Astrocyte (in vitro differentiated cells and primary cell): ENCODE measurements at regions not wholly inside any gene's neighbourhood (a gene's known extent, or its start where the extent isn't known, plus 50 kb on each side); places are given as distances from the start of the nearest gene placed in this dataset.
A peak's percentile ranks its signal among the peaks of the same experiment; 100 is the strongest.

Source experiments
- DNase-seq: peaks from one replicate; pipeline ENCODE4 v3.0.0-alpha.2; 2010; ENCODE audit warnings: low read depth
- FAIRE-seq: peaks from 2 replicates; lab custom pipeline; 2011; peaks lifted over from hg19 to GRCh38; lab: Jason Lieb, UNC
- H2AFZ ChIP-seq: 2 replicates; pipeline ENCODE4 v1.6.0; 2012; ENCODE audit warnings: low read depth, low read length, inconsistent platforms
- H3K27ac ChIP-seq: 2 replicates; pipeline ENCODE4 v1.5.1; 2011; ENCODE audit warnings: low read depth, low read length, inconsistent platforms
- H3K27me3 ChIP-seq: 2 replicates; pipeline ENCODE4 v1.6.0; 2011; ENCODE audit warnings: low read length, inconsistent platforms; ENCODE audit not compliant: insufficient read depth
- H3K36me3 ChIP-seq: 2 replicates; pipeline ENCODE4 v1.5.1; 2011; ENCODE audit warnings: low read length, inconsistent platforms; ENCODE audit not compliant: insufficient read depth
- H3K4me1 ChIP-seq: 2 replicates; pipeline ENCODE4 v1.5.1; 2011; ENCODE audit warnings: low read length, inconsistent platforms; ENCODE audit not compliant: insufficient read depth
- H3K4me2 ChIP-seq: 2 replicates; pipeline ENCODE4 v1.6.0; 2012; ENCODE audit warnings: low read length, inconsistent platforms
- H3K4me3 ChIP-seq: 2 replicates; pipeline ENCODE4 v1.5.1; 2011; ENCODE audit warnings: low read depth, mild to moderate bottlenecking, low read length, inconsistent platforms; ENCODE audit not compliant: insufficient read depth
- H3K79me2 ChIP-seq: 2 replicates; pipeline ENCODE4 v1.6.0; 2012; ENCODE audit warnings: mild to moderate bottlenecking, low read length, inconsistent platforms; ENCODE audit not compliant: insufficient read depth
- H3K9ac ChIP-seq: 2 replicates; pipeline ENCODE4 v1.6.0; 2012; ENCODE audit warnings: mild to moderate bottlenecking, low read length, inconsistent platforms
- H3K9me3 ChIP-seq: 2 replicates; pipeline ENCODE4 v1.5.1; 2012; ENCODE audit warnings: low read depth, mild to moderate bottlenecking, low read length, inconsistent platforms; ENCODE audit not compliant: insufficient read depth
- H4K20me1 ChIP-seq: 2 replicates; pipeline ENCODE4 v1.6.0; 2012; ENCODE audit warnings: low read length, inconsistent platforms; ENCODE audit not compliant: insufficient read depth
- H3K27ac Mint-ChIP-seq: one replicate; pipeline ENCODE4 v1.8.0; 2021; ENCODE audit warnings: mild to moderate bottlenecking, mixed read lengths; ENCODE audit not compliant: unreplicated experiment
- H3K27me3 Mint-ChIP-seq: one replicate; pipeline ENCODE4 v1.8.0; 2021; ENCODE audit warnings: low read depth, mixed read lengths; ENCODE audit not compliant: unreplicated experiment
- H3K36me3 Mint-ChIP-seq: one replicate; pipeline ENCODE4 v1.8.0; 2021; ENCODE audit warnings: low read depth, mixed read lengths; ENCODE audit not compliant: unreplicated experiment
- H3K4me1 Mint-ChIP-seq: one replicate; pipeline ENCODE4 v1.8.0; 2021; ENCODE audit warnings: low read depth, mixed read lengths; ENCODE audit not compliant: unreplicated experiment
- H3K4me3 Mint-ChIP-seq: one replicate; pipeline ENCODE4 v1.8.0; 2021; ENCODE audit warnings: mild to moderate bottlenecking, moderate library complexity, mixed read lengths; ENCODE audit not compliant: unreplicated experiment
- H3K9me3 Mint-ChIP-seq: one replicate; pipeline ENCODE4 v1.8.0; 2021; ENCODE audit warnings: mild to moderate bottlenecking, mixed read lengths; ENCODE audit not compliant: unreplicated experiment
- CTCF ChIP-seq: IDR thresholded peaks from 2 replicates; pipeline ENCODE4 v1.5.1; 2011; ENCODE audit warnings: low read depth, mild to moderate bottlenecking, inconsistent platforms, low read length, moderate library complexity; ENCODE audit not compliant: insufficient read depth
- EZH2 ChIP-seq: IDR thresholded peaks from 2 replicates; pipeline ENCODE4 v1.6.1; 2012; ENCODE audit warnings: mild to moderate bottlenecking, low read length, inconsistent platforms; ENCODE audit not compliant: insufficient read depth

GRCh38 chr12:88945051-88945732 lies 364.9 kb upstream of the KITLG start:
- Mint-ChIP-seq H3K9me3 (peaks cover 9% of the 10 kb centered on the region), H3K27ac (no peak overlapping the region), H3K4me1 (peaks cover 14% of the 10 kb centered on the region), H3K36me3 (no peaks in the 10 kb centered on the region), H3K4me3 (no peak overlapping the region), H3K27me3 (no peaks in the 10 kb centered on the region)
- no peaks in the 10 kb centered on the region for H3K9me3 ChIP-seq
- no peaks in the 10 kb centered on the region for H3K36me3 ChIP-seq
- no peaks in the 10 kb centered on the region for H3K27me3 ChIP-seq
- H2AFZ ChIP-seq = no peak overlapping the region
- no peak overlapping the region for H3K27ac ChIP-seq
- H3K4me1 ChIP-seq = peaks cover 5% of the 10 kb centered on the region
- H3K4me3 ChIP-seq = no peak overlapping the region
- H4K20me1 ChIP-seq = no peaks in the 10 kb centered on the region
- FAIRE-seq (no peak), DNase-seq (peak; percentile 56)
- no peak overlapping the region for H3K4me2 ChIP-seq
- H3K79me2 ChIP-seq = no peaks in the 10 kb centered on the region
- no peak overlapping the region for H3K9ac ChIP-seq
- no peak for TF ChIP-seq CTCF
- no peak for TF ChIP-seq EZH2

GRCh38 chr12:88944397-88944796 lies 364.1 kb upstream of the KITLG start:
- no peak overlapping the region for H3K27ac ChIP-seq
- FAIRE-seq (peak; percentile 34), DNase-seq (peak; percentile 66)
- no peaks in the 10 kb centered on the region for H3K79me2 ChIP-seq
- no peak overlapping the region for H3K9ac ChIP-seq
- no peak overlapping the region for H2AFZ ChIP-seq
- H3K27me3 ChIP-seq = no peaks in the 10 kb centered on the region
- H3K9me3 Mint-ChIP-seq = peaks cover 8% of the 10 kb centered on the region
- H3K36me3 ChIP-seq = no peaks in the 10 kb centered on the region
- TF ChIP-seq CTCF = no peak
- TF ChIP-seq EZH2 = no peak
- no peaks in the 10 kb centered on the region for H3K36me3 Mint-ChIP-seq
- peak overlapping the region; percentile 26 for H3K27ac Mint-ChIP-seq
- H3K27me3 Mint-ChIP-seq = no peaks in the 10 kb centered on the region
- peak overlapping the region; percentile 7 for H3K4me2 ChIP-seq
- H3K4me3 Mint-ChIP-seq = no peak overlapping the region
- H3K4me1 Mint-ChIP-seq = peaks cover 14% of the 10 kb centered on the region
- H3K4me3 ChIP-seq = no peak overlapping the region
- peaks cover 5% of the 10 kb centered on the region for H3K4me1 ChIP-seq
- H4K20me1 ChIP-seq = no peaks in the 10 kb centered on the region
- H3K9me3 ChIP-seq = no peaks in the 10 kb centered on the region

- H3K36me3 ChIP-seq = no peaks in the 10 kb centered on the region
- H3K9me3 ChIP-seq = no peaks in the 10 kb centered on the region
- DNase-seq (no peak), FAIRE-seq (no peak)
- Mint-ChIP-seq H3K27me3 (no peaks in the 10 kb centered on the region), H3K4me1 (peaks cover 2% of the 10 kb centered on the region), H3K9me3 (peaks cover 7% of the 10 kb centered on the region), H3K36me3 (no peaks in the 10 kb centered on the region), H3K4me3 (no peak overlapping the region), H3K27ac (no peak overlapping the region)
- peaks cover 3% of the 10 kb centered on the region for H3K4me1 ChIP-seq
- H3K4me2 ChIP-seq = no peak overlapping the region
- H2AFZ ChIP-seq = no peak overlapping the region
- H3K79me2 ChIP-seq = no peaks in the 10 kb centered on the region
- no peaks in the 10 kb centered on the region for H4K20me1 ChIP-seq
- H3K4me3 ChIP-seq = no peak overlapping the region
- TF ChIP-seq EZH2 (no peak), CTCF (no peak)
- no peak overlapping the region for H3K9ac ChIP-seq
- no peak overlapping the region for H3K27ac ChIP-seq
- H3K27me3 ChIP-seq = no peaks in the 10 kb centered on the region
Measured at GRCh38 chr12:88940854-88941253, 360.6 kb upstream of the KITLG start.
